ENCODE measurements at regions not wholly inside any gene's neighbourhood (a gene's known extent, or its start where the extent isn't known, plus 50 kb on each side); places are given as distances from the start of the nearest gene placed in this dataset.
"Not testable (repeated sequence)": the region's sequence is repeated elsewhere in the genome, so short reads cannot be mapped to it uniquely, and the experiment has no call there.

DNA sequence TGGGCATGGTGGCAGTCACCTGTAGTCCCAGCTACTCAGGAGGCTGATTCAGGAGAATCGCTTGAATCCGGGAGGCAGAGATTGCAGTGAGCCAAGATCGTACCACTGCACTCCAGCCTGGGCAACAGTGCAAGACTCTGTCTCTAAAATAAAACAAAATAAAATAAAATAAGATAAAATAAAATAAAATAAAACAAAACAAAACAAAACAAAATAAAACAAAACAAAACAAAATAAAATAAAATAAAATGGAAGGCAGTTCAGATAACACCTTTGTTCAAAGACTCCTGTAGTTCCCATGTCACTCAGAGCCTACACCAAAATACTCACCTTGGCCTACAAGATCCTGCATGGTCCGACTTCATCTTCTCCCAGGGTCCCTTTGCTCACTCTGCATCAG lies 61.3 kb downstream of the SYF2 start:
- DNase-seq (ENCODE audit: low read depth); H3K4me3 ChIP-seq (ENCODE audit: low read depth, low read length): not testable (repeated sequence)

DNA sequence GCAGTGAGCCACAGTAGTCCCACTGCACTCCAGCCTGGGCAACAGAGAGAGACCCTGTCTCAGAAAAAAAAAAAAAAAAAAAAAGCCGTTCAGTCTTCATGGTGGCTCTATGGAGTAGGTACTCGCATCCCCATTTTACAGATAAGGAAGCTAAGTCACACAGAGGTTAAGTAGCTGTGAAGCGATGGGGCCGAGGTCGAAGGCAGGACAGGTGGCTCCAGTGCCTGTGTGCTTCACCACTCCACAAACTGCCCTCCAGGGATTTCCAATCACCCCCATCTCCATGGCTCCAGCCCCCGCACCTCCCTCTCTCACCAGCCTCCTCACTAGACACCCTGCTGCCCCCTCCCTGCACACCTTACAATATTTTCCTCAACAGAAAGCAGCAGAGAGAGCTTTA lies 61.9 kb downstream of the SYF2 start:
- no peak for DNase-seq (ENCODE audit: low read depth)
- TF ChIP-seq, protein P1, sequence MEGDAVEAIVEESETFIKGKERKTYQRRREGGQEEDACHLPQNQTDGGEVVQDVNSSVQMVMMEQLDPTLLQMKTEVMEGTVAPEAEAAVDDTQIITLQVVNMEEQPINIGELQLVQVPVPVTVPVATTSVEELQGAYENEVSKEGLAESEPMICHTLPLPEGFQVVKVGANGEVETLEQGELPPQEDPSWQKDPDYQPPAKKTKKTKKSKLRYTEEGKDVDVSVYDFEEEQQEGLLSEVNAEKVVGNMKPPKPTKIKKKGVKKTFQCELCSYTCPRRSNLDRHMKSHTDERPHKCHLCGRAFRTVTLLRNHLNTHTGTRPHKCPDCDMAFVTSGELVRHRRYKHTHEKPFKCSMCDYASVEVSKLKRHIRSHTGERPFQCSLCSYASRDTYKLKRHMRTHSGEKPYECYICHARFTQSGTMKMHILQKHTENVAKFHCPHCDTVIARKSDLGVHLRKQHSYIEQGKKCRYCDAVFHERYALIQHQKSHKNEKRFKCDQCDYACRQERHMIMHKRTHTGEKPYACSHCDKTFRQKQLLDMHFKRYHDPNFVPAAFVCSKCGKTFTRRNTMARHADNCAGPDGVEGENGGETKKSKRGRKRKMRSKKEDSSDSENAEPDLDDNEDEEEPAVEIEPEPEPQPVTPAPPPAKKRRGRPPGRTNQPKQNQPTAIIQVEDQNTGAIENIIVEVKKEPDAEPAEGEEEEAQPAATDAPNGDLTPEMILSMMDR (IDR thresholded peaks at IDR 0.05; ENCODE audit: insufficient read depth, low read depth, low read length) = no peak
- H3K4me3 ChIP-seq (ENCODE audit: low read depth, low read length) = no peak overlapping the region

DNA sequence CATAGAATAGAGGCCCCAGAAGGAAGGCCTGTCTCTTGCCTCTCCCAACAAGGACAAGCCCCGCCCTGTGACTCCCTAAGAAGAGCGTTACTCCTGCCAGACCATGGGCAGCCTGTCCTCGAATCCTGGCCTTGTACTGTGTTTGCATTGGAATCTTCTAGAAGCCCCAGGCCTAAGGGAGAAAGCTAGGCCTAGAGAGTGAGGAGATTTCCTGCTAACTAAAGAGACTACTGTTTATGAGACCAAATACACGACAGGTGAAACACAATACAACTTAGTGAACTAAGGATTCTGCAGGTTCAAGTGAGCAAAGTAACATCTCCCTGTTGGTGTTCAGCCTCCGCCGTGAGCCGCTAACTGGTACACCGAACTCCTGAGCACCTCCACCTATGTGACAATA lies 62.7 kb downstream of the SYF2 start:
- no peak for DNase-seq (ENCODE audit: low read depth)
- no peak overlapping the region for H3K4me3 ChIP-seq (ENCODE audit: low read depth, low read length)
- TF ChIP-seq, protein P1 (IDR thresholded peaks at IDR 0.05; ENCODE audit: insufficient read depth, low read depth, low read length) = no peak

DNA sequence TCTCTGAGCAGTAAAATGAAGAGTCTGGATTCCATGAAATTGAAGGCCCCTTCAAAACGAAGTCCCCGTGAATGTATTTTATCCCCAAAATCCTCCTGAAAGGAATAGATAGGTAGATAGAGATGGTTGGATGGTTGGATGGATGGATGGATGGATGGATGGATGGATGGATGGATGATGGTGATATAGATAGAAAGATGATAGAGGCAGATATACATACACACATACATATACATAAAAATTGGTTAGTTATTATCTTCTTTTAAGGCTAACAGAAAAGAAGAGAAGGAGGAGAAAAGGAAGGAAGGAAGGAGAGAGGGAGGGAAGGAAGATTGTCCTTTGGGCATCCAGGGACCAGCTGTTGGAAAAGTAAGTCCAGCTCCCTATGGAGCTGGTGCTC lies 63.1 kb downstream of the SYF2 start:
- TF ChIP-seq, protein P1 (IDR thresholded peaks at IDR 0.05; ENCODE audit: insufficient read depth, low read depth, low read length) = no peak
- H3K4me3 ChIP-seq (ENCODE audit: low read depth, low read length) = no peak overlapping the region
- no peak for DNase-seq (ENCODE audit: low read depth)

DNA sequence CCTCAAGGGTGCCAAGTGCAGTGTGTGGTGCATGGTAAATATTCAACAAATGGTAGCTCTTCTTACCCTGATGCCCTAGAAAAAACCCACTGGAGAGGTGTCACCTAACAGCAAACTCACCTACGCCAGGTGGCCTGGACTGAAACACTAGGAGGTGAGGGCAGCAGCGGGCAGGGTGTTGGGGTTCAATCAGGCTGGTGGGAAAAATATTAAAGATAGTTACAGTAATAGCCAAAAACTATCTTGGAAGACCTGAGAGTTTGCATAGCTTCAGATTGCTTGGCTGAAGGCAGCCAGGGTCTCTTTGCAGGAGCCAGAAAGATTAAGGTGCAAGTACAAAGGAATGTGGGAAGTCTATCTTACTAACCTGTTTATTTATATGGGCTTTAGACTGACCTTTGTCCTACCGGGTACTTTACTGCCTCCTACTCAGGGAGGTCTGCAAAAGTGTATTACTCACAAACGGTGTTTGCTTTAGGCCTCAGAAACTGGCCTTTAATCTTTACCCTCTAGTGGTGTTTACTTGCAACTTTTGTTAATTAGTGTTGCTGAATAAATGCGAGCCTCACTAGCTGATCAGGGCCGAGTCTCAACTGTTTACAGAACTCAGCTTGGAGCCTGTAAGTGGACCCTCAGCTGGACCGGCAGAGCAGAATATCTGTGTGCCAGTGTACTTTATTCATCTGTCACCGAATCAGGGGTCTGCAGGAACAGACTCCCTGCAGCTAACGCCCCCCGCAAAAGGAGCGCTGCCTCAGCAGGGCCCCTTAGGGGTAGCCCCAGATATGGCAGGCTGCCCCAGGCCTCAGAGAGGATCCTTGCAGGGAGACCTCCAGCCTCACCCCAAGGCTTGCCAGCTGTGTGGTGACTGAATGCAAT lies 63.9 kb downstream of the SYF2 start:
- DNase-seq (ENCODE audit: low read depth) = no peak
- no peak overlapping the region for H3K4me3 ChIP-seq (ENCODE audit: low read depth, low read length)
- TF ChIP-seq, protein P1 (IDR thresholded peaks at IDR 0.05; ENCODE audit: insufficient read depth, low read depth, low read length) = no peak

DNA sequence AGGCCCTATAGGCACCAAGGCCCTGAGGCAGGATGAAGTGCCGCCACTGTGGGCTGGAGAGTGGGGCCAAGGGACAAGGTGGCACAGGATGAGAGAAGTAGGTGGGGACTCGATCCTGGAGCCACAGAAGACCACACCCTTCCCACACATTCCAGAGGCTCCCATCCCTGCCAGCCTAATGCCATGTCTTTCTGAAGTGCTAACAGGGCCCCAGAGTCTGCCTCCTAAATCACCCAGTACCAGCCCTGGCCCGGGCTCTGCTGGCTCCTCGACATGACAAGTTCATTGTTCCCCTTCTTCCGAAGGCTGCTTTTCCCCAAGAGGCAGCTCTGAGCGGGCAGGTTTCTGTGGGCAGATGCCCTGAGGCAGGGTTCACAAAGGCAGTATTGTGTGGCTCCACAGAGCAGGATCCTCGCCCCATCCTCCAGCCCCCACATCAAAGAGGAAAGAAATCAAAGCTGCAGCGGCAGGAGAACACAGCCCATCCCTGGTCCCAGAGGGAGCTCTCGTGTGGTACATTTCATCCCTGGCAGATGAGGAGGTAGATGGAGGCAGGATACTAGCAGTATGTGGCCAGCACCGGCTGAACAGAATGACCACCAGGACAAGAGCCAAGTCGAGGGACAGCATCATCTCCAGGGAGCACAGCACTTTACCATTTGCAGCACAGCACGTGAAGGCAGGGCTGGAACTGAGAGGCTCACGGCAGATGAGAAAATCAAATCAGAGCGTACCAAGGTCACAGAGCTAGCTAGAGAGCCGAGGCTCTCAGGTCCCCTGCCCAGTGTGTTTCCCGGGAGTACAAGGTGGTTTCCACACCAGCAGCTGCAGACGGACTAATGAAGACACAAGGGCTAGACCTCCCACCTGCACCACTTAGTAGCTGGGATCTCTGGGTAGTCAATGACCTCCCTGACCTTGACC lies 64.8 kb downstream of the SYF2 start:
- DNase-seq (ENCODE audit: low read depth) = no peak
- no peak overlapping the region for H3K4me3 ChIP-seq (ENCODE audit: low read depth, low read length)
- TF ChIP-seq, protein P1 (IDR thresholded peaks at IDR 0.05; ENCODE audit: insufficient read depth, low read depth, low read length) = no peak

DNA sequence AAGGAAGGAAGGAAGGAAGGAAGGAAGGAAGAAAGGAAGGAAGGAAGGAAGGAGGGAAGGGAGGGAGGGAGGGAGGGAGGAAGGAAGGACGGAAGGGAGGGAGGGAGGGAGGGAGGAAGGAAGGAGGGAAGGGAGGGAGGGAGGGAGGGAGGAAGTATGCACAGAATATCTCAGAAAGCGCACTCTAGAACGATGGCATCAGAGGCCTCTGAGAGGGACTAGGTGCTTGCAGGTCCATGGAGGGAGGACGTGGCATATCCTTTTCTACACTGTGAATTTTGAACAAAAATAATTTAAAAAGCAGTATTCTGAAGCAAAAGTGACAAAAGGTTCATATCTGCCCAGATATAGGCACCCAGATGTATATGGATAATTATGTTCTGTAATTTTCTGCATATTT lies 65.5 kb downstream of the SYF2 start:
- TF ChIP-seq, protein P1 (IDR thresholded peaks at IDR 0.05; ENCODE audit: insufficient read depth, low read depth, low read length) = no peak
- no peak for DNase-seq (ENCODE audit: low read depth)
- no peak overlapping the region for H3K4me3 ChIP-seq (ENCODE audit: low read depth, low read length)

Measured in fibroblast of villous mesenchyme (primary cell).